IMR-90 (cell line): ENCODE measurements at regions not wholly inside any gene's neighbourhood (a gene's known extent, or its start where the extent isn't known, plus 50 kb on each side); places are given as distances from the start of the nearest gene placed in this dataset.

Experiments
- ATAC-seq: fragments of 200-7000 bp; cut with Tn5 transposase; 2 replicates; pipeline ENCODE4 v1.9.1; 2020; ENCODE audit warnings: low read depth, mild to moderate bottlenecking, moderate library complexity
- BruUV-seq: library from RNA; stranded (reverse); fragments of 400-500 nt; replicated peaks from 2 replicates; lab custom pipeline; 2021; lab: Mats Ljungman, UMichigan
- CTCF ChIA-PET: fragments of 300-600 bp; formaldehyde crosslinking; extraction: SDS; loops from one replicate; lab custom pipeline; 2021; ENCODE audit warnings: antibody characterized with exemption; lab: Yijun Ruan, JAX
- POLR2A ChIA-PET: fragments of 300-600 bp; sonication (Branson Sonifier 250); formaldehyde crosslinking; loops from one replicate; lab custom pipeline; 2022; ENCODE audit warnings: antibody characterized with exemption; ENCODE audit not compliant: unreplicated experiment; lab: Charles Lee
- DNase-seq: peaks from one replicate; pipeline ENCODE4 v3.0.0; 2013
- H2AFZ ChIP-seq: replicated peaks from 2 replicates; pipeline ENCODE3; 2013; ENCODE audit warnings: low read length, mild to moderate bottlenecking; ENCODE audit not compliant: poor library complexity
- H2AK5ac ChIP-seq: 2 replicates; pipeline ENCODE4 v1.6.1; 2013; ENCODE audit warnings: low read depth, low read length, inconsistent platforms
- H2AK9ac ChIP-seq: replicated peaks from 2 replicates; pipeline ENCODE3; 2013; ENCODE audit warnings: mild to moderate bottlenecking, low read depth, low read length, moderate library complexity; ENCODE audit not compliant: poor library complexity
- H2BK120ac ChIP-seq: 2 replicates; pipeline ENCODE4 v1.6.1; 2013; ENCODE audit warnings: low read depth, low read length, inconsistent platforms
- H2BK15ac ChIP-seq: 3 replicates; pipeline ENCODE4 v1.6.1; 2013; ENCODE audit warnings: low read depth, low read length, inconsistent platforms
- H2BK20ac ChIP-seq: 2 replicates; pipeline ENCODE4 v1.6.1; 2013; ENCODE audit warnings: low read depth, mild to moderate bottlenecking, inconsistent platforms, low read length, moderate library complexity
- H2BK5ac ChIP-seq: 2 replicates; pipeline ENCODE4 v1.6.1; 2013; ENCODE audit warnings: mild to moderate bottlenecking, low read depth, low read length, inconsistent platforms; ENCODE audit not compliant: poor library complexity, severe bottlenecking
- H3K14ac ChIP-seq: replicated peaks from 2 replicates; pipeline ENCODE4 v1.6.1; 2013; ENCODE audit warnings: low read depth, low read length, inconsistent platforms
- H3K18ac ChIP-seq: 2 replicates; pipeline ENCODE4 v1.6.1; 2013; ENCODE audit warnings: low read depth, low read length, control low read depth
- H3K23ac ChIP-seq: 2 replicates; pipeline ENCODE4 v1.6.1; 2013; ENCODE audit warnings: low read depth, low read length, inconsistent platforms
- H3K27ac ChIP-seq: 2 replicates; pipeline ENCODE4 v1.5.1; 2013; ENCODE audit warnings: mild to moderate bottlenecking, control low read depth, low read length; ENCODE audit not compliant: insufficient read depth
- H3K27me3 ChIP-seq: 2 replicates; pipeline ENCODE4 v1.6.1; 2013; ENCODE audit warnings: low read length; ENCODE audit not compliant: control insufficient read depth, insufficient read depth
- H3K36me3 ChIP-seq: 2 replicates; pipeline ENCODE4 v1.6.1; 2013; ENCODE audit warnings: low read length, mixed read lengths; ENCODE audit not compliant: control insufficient read depth, insufficient read depth
- H3K4ac ChIP-seq: 2 replicates; pipeline ENCODE4 v1.6.1; 2013; ENCODE audit warnings: low read depth, low read length, inconsistent platforms
- H3K4me1 ChIP-seq: 2 replicates; pipeline ENCODE4 v1.6.1; 2013; ENCODE audit warnings: low read length, mixed read lengths; ENCODE audit not compliant: control insufficient read depth, insufficient read depth
- H3K4me2 ChIP-seq: 2 replicates; pipeline ENCODE4 v1.6.1; 2013; ENCODE audit warnings: low read depth, mild to moderate bottlenecking, control low read depth, low read length, moderate library complexity
- H3K4me3 ChIP-seq: 2 replicates; pipeline ENCODE4 v1.5.1; 2013; ENCODE audit warnings: low read depth, mild to moderate bottlenecking, control low read depth, low read length, moderate library complexity; ENCODE audit not compliant: insufficient read depth
- H3K56ac ChIP-seq: 2 replicates; pipeline ENCODE4 v1.6.1; 2013; ENCODE audit warnings: low read length, inconsistent platforms; ENCODE audit not compliant: insufficient read depth; ENCODE audit errors: extremely low read depth
- H3K79me1 ChIP-seq, 2 experiments: 2 replicates each; pipeline ENCODE4 v1.6.1; 2013; ENCODE audit warnings: low read length in 2 of 2, inconsistent platforms in 1 of 2, low read depth in 1 of 2
- H3K9ac ChIP-seq: 2 replicates; pipeline ENCODE4 v1.6.1; 2013; ENCODE audit warnings: low read depth, low read length, control low read depth
- H3K9me1 ChIP-seq: 2 replicates; pipeline ENCODE4 v1.6.1; 2013; ENCODE audit warnings: low read length, inconsistent platforms; ENCODE audit not compliant: insufficient read depth
- H3K9me3 ChIP-seq: 2 replicates; pipeline ENCODE4 v1.6.1; 2013; ENCODE audit warnings: low read length; ENCODE audit not compliant: control insufficient read depth, insufficient read depth
- H4K20me1 ChIP-seq: 2 replicates; pipeline ENCODE4 v1.6.1; 2013; ENCODE audit warnings: low read length, inconsistent platforms; ENCODE audit not compliant: insufficient read depth
- H4K5ac ChIP-seq: 2 replicates; pipeline ENCODE4 v1.6.1; 2013; ENCODE audit warnings: mild to moderate bottlenecking, low read depth, low read length, control low read depth
- H4K8ac ChIP-seq, 2 experiments: 2 replicates each; pipeline ENCODE4 v1.6.1; 2013; ENCODE audit warnings: low read depth in 2 of 2, low read length in 2 of 2, control low read depth in 1 of 2, inconsistent platforms in 1 of 2
- H4K91ac ChIP-seq: 2 replicates; pipeline ENCODE4 v1.6.1; 2013; ENCODE audit warnings: low read depth, low read length, inconsistent platforms; ENCODE audit not compliant: insufficient read depth
- MXI1 ChIP-seq: IDR thresholded peaks from 2 replicates; pipeline ENCODE4 v1.6.1; 2012; ENCODE audit warnings: low read depth, mild to moderate bottlenecking, low read length, moderate library complexity, borderline replicate concordance
- WGBS, 2 experiments: methylation state at CpG; one replicate each; pipeline versions ENCODE4 v1.1.5 to v1.1.7; 2013; ENCODE audit warnings: missing lambda C conversion rate in 2 of 2; ENCODE audit not compliant: insufficient read length in 1 of 2; ENCODE audit errors: extremely low coverage in 2 of 2; 5-methylcytosine and 5-hydroxymethylcytosine counted together
- dilution Hi-C: fragments of 300-500 bp; cut with HindIII; formaldehyde crosslinking; loops from one replicate; pipeline ENCODE4 v1.14.3; 2018; ENCODE audit warnings: low sequenced_read_pairs; ENCODE audit not compliant: unreplicated experiment
- in situ Hi-C: fragments of 300-500 bp; cut with MboI; formaldehyde crosslinking; loops from 3 replicates; pipeline ENCODE4 v1.14.3; 2019; ENCODE audit warnings: low sequenced_read_pairs, inconsistent platforms, mixed read lengths
- intact Hi-C: fragments of 100-400 bp; cut with micrococcal nuclease; formaldehyde crosslinking; loops from 2 replicates; pipeline ENCODE4 v1.10.0; 2022
- TF ChIP-seq, protein P1 (sequence below): fragments of 150-350 bp; IDR thresholded peaks from 2 replicates; pipeline ENCODE4 v1.6.1; 2016; ENCODE audit warnings: low read depth, mild to moderate bottlenecking, low read length, moderate library complexity, borderline replicate concordance

DNA sequence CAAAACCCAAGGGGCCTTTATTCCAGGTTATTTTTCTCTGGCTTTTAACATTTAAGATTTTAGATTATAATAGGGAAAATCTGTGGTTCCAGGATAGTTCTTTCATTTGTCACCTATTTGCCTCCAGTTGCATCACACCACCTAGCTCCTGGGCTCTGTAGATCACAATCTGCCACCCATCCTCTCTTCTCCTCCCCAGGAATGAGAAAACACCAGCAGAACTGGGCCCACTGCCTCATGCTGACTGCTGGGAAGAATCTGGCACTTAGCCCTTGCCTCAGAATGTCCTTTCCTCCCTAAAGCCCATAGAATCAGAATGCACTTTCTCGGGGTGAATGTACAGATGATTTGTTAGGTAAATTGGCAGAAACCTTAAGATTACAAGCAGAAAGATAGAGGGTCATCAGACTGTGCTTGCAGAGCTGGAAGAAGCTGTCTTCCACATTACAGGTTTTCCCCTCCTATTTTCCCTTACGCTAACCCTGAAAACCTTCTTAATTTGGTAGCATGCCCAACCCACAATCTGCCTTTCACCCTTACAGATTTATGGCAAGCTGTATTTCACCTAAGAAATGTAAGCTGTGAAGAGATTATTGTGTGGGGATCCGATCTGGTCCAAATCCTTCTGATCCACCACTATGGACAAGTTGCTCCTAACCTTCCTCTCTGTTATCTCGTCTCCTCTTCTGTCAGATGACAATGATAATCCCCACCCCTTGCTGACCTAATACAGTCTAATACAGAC, 72.6 kb downstream of the LRRC30 start:
- H3K9me3 ChIP-seq = 0 out of 2 replicates have a peak, but pooled peaks cover 1% of the 10 kb centered on the region
- in situ Hi-C loops = no loop called here
- no peak overlapping the region for H4K8ac ChIP-seq
- DNase-seq (no peak), ATAC-seq (no peak)
- H4K91ac ChIP-seq = no peak overlapping the region
- no peak overlapping the region for H2BK5ac ChIP-seq
- H2AK5ac ChIP-seq = no peak overlapping the region
- H2AK9ac ChIP-seq = no peak overlapping the region
- H3K4me1 ChIP-seq = no peaks in the 10 kb centered on the region
- POLR2A ChIA-PET = no interaction called here
- H3K56ac ChIP-seq = no peak overlapping the region
- H3K14ac ChIP-seq = no peak overlapping the region
- CTCF ChIA-PET = no interaction called here
- no peaks in the 10 kb centered on the region for H4K20me1 ChIP-seq
- WGBS, 2 experiments = no CpG with 5 or more reads among the region's 4 CpGs
- BruUV-seq = no TSS peak
- intact Hi-C loops = no loop called here
- H3K23ac ChIP-seq = no peak overlapping the region
- no peaks in the 10 kb centered on the region for H3K79me1 ChIP-seq
- H3K4ac ChIP-seq = no peak overlapping the region
- dilution Hi-C loops = no loop called here
- H3K9ac ChIP-seq = no peak overlapping the region
- H4K5ac ChIP-seq = no peak overlapping the region
- H2BK20ac ChIP-seq = no peak overlapping the region
- no peak overlapping the region for H2BK15ac ChIP-seq
- H2BK120ac ChIP-seq = no peak overlapping the region
- no peak overlapping the region for H3K18ac ChIP-seq
- no peaks in the 10 kb centered on the region for H3K36me3 ChIP-seq
- H3K4me3 ChIP-seq = no peak overlapping the region
- no peaks in the 10 kb centered on the region; the same call in 1 of the 2 replicates for H3K27me3 ChIP-seq
- H2AFZ ChIP-seq = no peak overlapping the region
- no peak overlapping the region for H3K27ac ChIP-seq
- no peaks in the 10 kb centered on the region for H3K9me1 ChIP-seq
- TF ChIP-seq, protein P1, sequence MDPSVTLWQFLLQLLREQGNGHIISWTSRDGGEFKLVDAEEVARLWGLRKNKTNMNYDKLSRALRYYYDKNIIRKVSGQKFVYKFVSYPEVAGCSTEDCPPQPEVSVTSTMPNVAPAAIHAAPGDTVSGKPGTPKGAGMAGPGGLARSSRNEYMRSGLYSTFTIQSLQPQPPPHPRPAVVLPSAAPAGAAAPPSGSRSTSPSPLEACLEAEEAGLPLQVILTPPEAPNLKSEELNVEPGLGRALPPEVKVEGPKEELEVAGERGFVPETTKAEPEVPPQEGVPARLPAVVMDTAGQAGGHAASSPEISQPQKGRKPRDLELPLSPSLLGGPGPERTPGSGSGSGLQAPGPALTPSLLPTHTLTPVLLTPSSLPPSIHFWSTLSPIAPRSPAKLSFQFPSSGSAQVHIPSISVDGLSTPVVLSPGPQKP = no peak
- no peak for TF ChIP-seq MXI1
- no peak overlapping the region for H3K4me2 ChIP-seq
